H1 (cell line): ENCODE measurements at regions not wholly inside any gene's neighbourhood (a gene's known extent, or its start where the extent isn't known, plus 50 kb on each side); places are given as distances from the start of the nearest gene placed in this dataset.

ENCODE experiments used
- CTCF ChIA-PET: fragments of 300-600 bp; sonication (Branson Sonifier 250); formaldehyde crosslinking; loops from one replicate; lab custom pipeline; 2021; ENCODE audit not compliant: partially characterized antibody; lab: Charles Lee
- POLR2A ChIA-PET: fragments of 300-600 bp; sonication (Branson Sonifier 250); formaldehyde crosslinking; loops from one replicate; lab custom pipeline; 2021; ENCODE audit warnings: inconsistent platforms; ENCODE audit not compliant: partially characterized antibody; lab: Charles Lee
- DNase-seq, 2 experiments: peaks; one replicate each; pipeline versions ENCODE4 v3.0.0 to v3.0.0-alpha.2; 2010 to 2022; ENCODE audit warnings: low spot score in 2 of 2, low read depth in 1 of 2, mixed read lengths in 1 of 2
- FAIRE-seq: peaks from 2 replicates; lab custom pipeline; 2011; peaks lifted over from hg19 to GRCh38; lab: Jason Lieb, UNC
- H2AFZ ChIP-seq: 2 replicates; pipeline ENCODE4 v1.8.1; 2012; ENCODE audit warnings: low read length, inconsistent platforms
- H2AK5ac ChIP-seq: 2 replicates; pipeline ENCODE4 v1.6.1; 2013; ENCODE audit warnings: low read depth, low read length
- H2BK120ac ChIP-seq: replicated peaks from 2 replicates; pipeline ENCODE3; 2013; ENCODE audit warnings: low read depth, low read length, inconsistent platforms
- H2BK12ac ChIP-seq: 2 replicates; pipeline ENCODE4 v1.6.1; 2013; ENCODE audit warnings: low read depth, low read length
- H2BK15ac ChIP-seq: 2 replicates; pipeline ENCODE4 v1.6.1; 2013; ENCODE audit warnings: low read length
- H2BK20ac ChIP-seq: 2 replicates; pipeline ENCODE4 v1.6.1; 2013; ENCODE audit warnings: low read length
- H2BK5ac ChIP-seq: 2 replicates; pipeline ENCODE4 v1.6.1; 2013; ENCODE audit warnings: low read depth, low read length
- H3K14ac ChIP-seq: 2 replicates; pipeline ENCODE4 v1.6.1; 2013; ENCODE audit warnings: inconsistent platforms; ENCODE audit not compliant: insufficient read length
- H3K18ac ChIP-seq: 2 replicates; pipeline ENCODE4 v1.6.1; 2013; ENCODE audit warnings: low read length; ENCODE audit errors: extremely low read depth
- H3K23ac ChIP-seq: 2 replicates; pipeline ENCODE4 v1.6.1; 2013; ENCODE audit warnings: inconsistent platforms; ENCODE audit not compliant: insufficient read length
- H3K23me2 ChIP-seq: 2 replicates; pipeline ENCODE4 v1.6.1; 2013; ENCODE audit warnings: low read depth, low read length
- H3K27ac ChIP-seq: 2 replicates; pipeline ENCODE4 v1.6.1; 2011; ENCODE audit warnings: low read depth, low read length, inconsistent platforms
- H3K27me3 ChIP-seq, 4 experiments: replicated peaks in 1 of 4; 1 replicate in 1 of 4; 2 replicates in 3 of 4; pipeline versions ENCODE4 v1.6.1 to v1.8.1; 2011 to 2013; ENCODE audit warnings: low read length in 3 of 4, mild to moderate bottlenecking in 3 of 4, inconsistent platforms in 2 of 4, mixed read lengths in 2 of 4, moderate library complexity in 1 of 4; ENCODE audit not compliant: control insufficient read depth in 3 of 4, insufficient read depth in 3 of 4; ENCODE audit errors: extremely low read depth in 1 of 4
- H3K36me3 ChIP-seq, 4 experiments: 2 replicates each; pipeline versions ENCODE4 v1.6.1 to v1.8.1; 2011 to 2013; ENCODE audit warnings: mild to moderate bottlenecking in 4 of 4, low read length in 3 of 4, moderate library complexity in 2 of 4, control low read depth in 1 of 4, inconsistent platforms in 1 of 4; ENCODE audit not compliant: insufficient read depth in 4 of 4, control insufficient read depth in 2 of 4
- H3K4ac ChIP-seq: replicated peaks from 2 replicates; pipeline ENCODE3; 2013; ENCODE audit warnings: low read length, low read depth, mixed read lengths, inconsistent platforms; ENCODE audit not compliant: insufficient read length
- H3K4me1 ChIP-seq, 4 experiments: replicated peaks in 1 of 4; 1 replicate in 1 of 4; 2 replicates in 3 of 4; pipeline versions ENCODE4 v1.6.1 to v1.8.1; 2011 to 2013; ENCODE audit warnings: low read length in 3 of 4, inconsistent platforms in 2 of 4, mixed read lengths in 1 of 4; ENCODE audit not compliant: insufficient read depth in 4 of 4, control insufficient read depth in 3 of 4
- H3K4me2 ChIP-seq, 2 experiments: 2 replicates each; pipeline versions ENCODE4 v1.6.1 to v1.8.1; 2011 to 2013; ENCODE audit warnings: low read depth in 2 of 2, low read length in 2 of 2, control low read depth in 1 of 2, inconsistent platforms in 1 of 2, mild to moderate bottlenecking in 1 of 2; ENCODE audit not compliant: insufficient read depth in 1 of 2
- H3K4me3 ChIP-seq, 4 experiments: fragments of 200-600, 300-600 bp in 1 of 4; sonication (generic), shearing (Covaris generic), sonication (Bioruptor Twin) in 1 of 4; 2 replicates each; pipeline versions ENCODE4 v1.5.1 to v1.8.1; 2011 to 2016; ENCODE audit warnings: low read length in 4 of 4, low read depth in 3 of 4, control low read depth in 2 of 4, inconsistent platforms in 2 of 4, mild to moderate bottlenecking in 2 of 4, mixed read lengths in 1 of 4, moderate library complexity in 1 of 4; ENCODE audit not compliant: insufficient read depth in 2 of 4; ENCODE audit errors: extremely low read depth in 1 of 4
- H3K56ac ChIP-seq: replicated peaks from 2 replicates; pipeline ENCODE3; 2013; ENCODE audit warnings: low read depth, mild to moderate bottlenecking, mixed read lengths, low read length, inconsistent platforms; ENCODE audit not compliant: insufficient read length
- H3K79me1 ChIP-seq: 2 replicates; pipeline ENCODE4 v1.6.1; 2013; ENCODE audit warnings: low read depth, low read length, control low read depth
- H3K79me2 ChIP-seq, 2 experiments: 2 replicates each; pipeline versions ENCODE4 v1.6.1 to v1.8.1; 2012 to 2013; ENCODE audit warnings: low read length in 2 of 2, mild to moderate bottlenecking in 2 of 2, inconsistent platforms in 1 of 2; ENCODE audit not compliant: insufficient read depth in 2 of 2, control insufficient read depth in 1 of 2
- H3K9ac ChIP-seq, 4 experiments: replicated peaks in 1 of 4; 1 replicate in 1 of 4; 2 replicates in 3 of 4; pipeline versions ENCODE4 v1.6.1 to v1.8.1; 2011 to 2013; ENCODE audit warnings: low read depth in 3 of 4, low read length in 3 of 4, control low read depth in 2 of 4, mild to moderate bottlenecking in 2 of 4, moderate library complexity in 2 of 4, inconsistent platforms in 1 of 4; ENCODE audit errors: extremely low read depth in 1 of 4
- H3K9me3 ChIP-seq, 2 experiments: 2 replicates each; pipeline versions ENCODE4 v1.6.1 to v1.8.1; 2012 to 2013; ENCODE audit warnings: mild to moderate bottlenecking in 2 of 2, moderate library complexity in 2 of 2, control low read depth in 1 of 2, inconsistent platforms in 1 of 2, low read depth in 1 of 2, low read length in 1 of 2, mixed read lengths in 1 of 2; ENCODE audit not compliant: insufficient read depth in 2 of 2
- H4K20me1 ChIP-seq, 2 experiments: replicated peaks in 1 of 2; 2 replicates each; pipeline versions ENCODE3 to v1.8.1; 2011 to 2013; ENCODE audit warnings: inconsistent platforms in 2 of 2, low read length in 2 of 2, mild to moderate bottlenecking in 1 of 2; ENCODE audit not compliant: insufficient read depth in 2 of 2, control insufficient read depth in 1 of 2
- H4K5ac ChIP-seq: 2 replicates; pipeline ENCODE4 v1.6.1; 2013; ENCODE audit warnings: low read length, low read depth, mixed read lengths, inconsistent platforms; ENCODE audit not compliant: insufficient read length
- H4K8ac ChIP-seq: 2 replicates; pipeline ENCODE4 v1.8.0; 2013; ENCODE audit warnings: mild to moderate bottlenecking, moderate library complexity, low read length, inconsistent platforms; ENCODE audit not compliant: insufficient read depth; ENCODE audit errors: extremely low read depth
- H4K91ac ChIP-seq: replicated peaks from 2 replicates; pipeline ENCODE3; 2013; ENCODE audit warnings: low read length, mixed read lengths, inconsistent platforms; ENCODE audit not compliant: insufficient read length
- CEBPB ChIP-seq: IDR thresholded peaks from 2 replicates; pipeline ENCODE4 v1.6.1; 2012; ENCODE audit warnings: low read depth, low read length
- POLR2AphosphoS5 ChIP-seq: IDR thresholded peaks from 2 replicates; pipeline ENCODE4 v1.6.1; 2011; ENCODE audit warnings: low read depth, low read length
- WGBS, 2 experiments: shearing (Covaris generic) in 1 of 2; methylation state at CpG; one replicate each; pipeline versions ENCODE4 v1.1.6 to v1.1.7; 2013 to 2015; ENCODE audit warnings: low lambda C conversion rate in 2 of 2, mixed read lengths in 2 of 2, inconsistent platforms in 1 of 2, low coverage in 1 of 2, missing lambda C conversion rate in 1 of 2; ENCODE audit not compliant: insufficient replicate concordance in 2 of 2, insufficient coverage in 1 of 2, insufficient read length in 1 of 2; ENCODE audit errors: extremely low coverage in 1 of 2, missing lambda C conversion rate in 1 of 2; 5-methylcytosine and 5-hydroxymethylcytosine counted together

DNA sequence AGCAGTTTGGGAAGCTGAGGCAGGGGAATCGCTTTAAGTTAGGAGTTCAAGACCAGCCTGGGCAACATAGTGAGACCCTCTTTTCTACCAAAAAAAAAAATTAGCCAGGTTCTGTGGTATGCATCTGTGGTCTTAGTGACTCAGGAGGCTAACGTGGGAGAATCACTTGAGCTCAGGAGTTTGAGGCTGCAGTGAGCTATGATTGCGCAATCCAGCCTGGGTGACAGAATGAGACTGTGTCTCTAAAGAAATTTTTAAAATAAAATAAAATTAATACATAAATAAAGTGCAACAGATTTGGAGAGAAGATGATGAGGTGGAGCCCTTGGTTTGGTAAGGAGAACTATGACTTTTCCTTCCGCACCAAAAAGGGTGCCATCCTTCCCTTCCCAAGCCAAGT, 436.9 kb downstream of the NLGN4X start:
- Histone ChIP-seq H3K27me3 (no peaks in the 10 kb centered on the region), H2AFZ (no peak overlapping the region), H3K9me3 (0 out of 4 replicates have a peak, but pooled peaks cover 0 to 3% of the 10 kb centered on the region in 2 experiments), H4K5ac (no peak overlapping the region), H2BK20ac (no peak overlapping the region), H3K79me1 (no peaks in the 10 kb centered on the region), H4K8ac (no peak overlapping the region), H3K23ac (no peak overlapping the region), H2AK5ac (no peak overlapping the region), H3K14ac (no peak overlapping the region), H3K36me3 (no peaks in the 10 kb centered on the region), H3K9ac (no peak overlapping the region), H4K91ac (no peak overlapping the region), H4K20me1 (no peaks in the 10 kb centered on the region), H3K79me2 (no peaks in the 10 kb centered on the region), H3K4me1 (no peaks in the 10 kb centered on the region), H3K4me3 (no peak overlapping the region), H3K27ac (no peak overlapping the region), H2BK15ac (no peak overlapping the region), H2BK120ac (no peak overlapping the region), H2BK5ac (no peak overlapping the region), H3K23me2 (no peaks in the 10 kb centered on the region), H3K4ac (no peak overlapping the region), H3K18ac (no peak overlapping the region), H3K56ac (no peak overlapping the region), H3K4me2 (no peak overlapping the region), H2BK12ac (no peak overlapping the region)
- no peak for FAIRE-seq
- ChIA-PET CTCF (interaction anchor here (0.6 kb wide), 1 partner anchor 552 kb away, joined by 3 read pairs; no protein-coding TSS in a partner anchor), POLR2A (no interaction called here)
- 94% methylated on average over 4 of the region's 4 CpGs; no CpG with 5 or more reads in 1 of the 2 experiments for WGBS, 2 experiments
- peak; percentile 93 for TF ChIP-seq CEBPB
- no peak for TF ChIP-seq POLR2AphosphoS5
- DNase-seq = no peak
